SK-N-SH treated with all-trans-retinoic acid at 6 μM for 48 hours (cell line): ENCODE measurements at regions not wholly inside any gene's neighbourhood (a gene's known extent, or its start where the extent isn't known, plus 50 kb on each side); places are given as distances from the start of the nearest gene placed in this dataset.
"Not testable (repeated sequence)": the region's sequence is repeated elsewhere in the genome, so short reads cannot be mapped to it uniquely, and the experiment has no call there.

Source experiments
- ATAC-seq: fragments of 200-7000 bp; cut with Tn5 transposase; 3 replicates; pipeline ENCODE4 v1.9.1; 2020; ENCODE audit warnings: mild to moderate bottlenecking, moderate library complexity
- ARNTL ChIP-seq: fragments of 450-650 bp; formaldehyde crosslinking; IDR thresholded peaks from 2 replicates; pipeline ENCODE4 v1.5.0; 2020; ENCODE audit warnings: low read depth, mild to moderate bottlenecking, moderate library complexity, borderline replicate concordance
- CSDC2 ChIP-seq: fragments of 250-450 bp; sonication (Bioruptor Pico); IDR thresholded peaks from 2 replicates; pipeline ENCODE4 v1.5.0; 2020; ENCODE audit warnings: mild to moderate bottlenecking, moderate library complexity
- ESRRG ChIP-seq: fragments of 250-450 bp; sonication (Bioruptor Pico); IDR thresholded peaks from 2 replicates; pipeline ENCODE4 v1.6.1; 2021; ENCODE audit warnings: mild to moderate bottlenecking
- GLIS3 ChIP-seq: fragments of 250-450 bp; sonication (Bioruptor Pico); IDR thresholded peaks from 2 replicates; pipeline ENCODE4 v1.5.0; 2020; ENCODE audit warnings: mild to moderate bottlenecking, moderate library complexity
- ISL1 ChIP-seq: fragments of 250-450 bp; sonication (Bioruptor Pico); IDR thresholded peaks from 2 replicates; pipeline ENCODE4 v2.1.2; 2022; ENCODE audit warnings: mild to moderate bottlenecking, moderate library complexity
- OSR1 ChIP-seq: fragments of 250-450 bp; sonication (Bioruptor Pico); IDR thresholded peaks from 2 replicates; pipeline ENCODE4 v1.8.0; 2022; ENCODE audit warnings: moderate library complexity, mild to moderate bottlenecking, inconsistent platforms
- POU6F1 ChIP-seq: fragments of 250-450 bp; sonication (Bioruptor Pico); IDR thresholded peaks from 2 replicates; pipeline ENCODE4 v1.8.0; 2021; ENCODE audit warnings: low read depth, mild to moderate bottlenecking, moderate library complexity, borderline replicate concordance
- PPARA ChIP-seq: fragments of 250-450 bp; sonication (Bioruptor Pico); IDR thresholded peaks from 2 replicates; pipeline ENCODE4 v1.5.0; 2020; ENCODE audit warnings: mild to moderate bottlenecking, borderline replicate concordance
- RARB ChIP-seq: fragments of 250-450 bp; sonication (Bioruptor Pico); IDR thresholded peaks from 2 replicates; pipeline ENCODE4 v1.8.0; 2021; ENCODE audit warnings: mild to moderate bottlenecking, moderate library complexity
- SNAI2 ChIP-seq: fragments of 250-450 bp; sonication (Bioruptor Pico); IDR thresholded peaks from 2 replicates; pipeline ENCODE4 v1.5.0; 2020; ENCODE audit warnings: mild to moderate bottlenecking, moderate library complexity
- TCF4 ChIP-seq: fragments of 250-450 bp; sonication (Bioruptor Pico); IDR thresholded peaks from 2 replicates; pipeline ENCODE4 v1.8.0; 2021; ENCODE audit warnings: mild to moderate bottlenecking, moderate library complexity, borderline replicate concordance
- TOX ChIP-seq: fragments of 250-450 bp; sonication (Bioruptor Pico); IDR thresholded peaks from 2 replicates; pipeline ENCODE4 v1.8.0; 2021; ENCODE audit warnings: mild to moderate bottlenecking, moderate library complexity, borderline replicate concordance
- ZFP3 ChIP-seq: fragments of 250-450 bp; sonication (Bioruptor Pico); IDR thresholded peaks from 2 replicates; pipeline ENCODE4 v1.5.0; 2020; ENCODE audit warnings: mild to moderate bottlenecking, moderate library complexity
- ZFP30 ChIP-seq: fragments of 450-650 bp; formaldehyde crosslinking; IDR thresholded peaks from 2 replicates; pipeline ENCODE4 v1.5.0; 2022; ENCODE audit warnings: mild to moderate bottlenecking, moderate library complexity
- ZNF8 ChIP-seq: fragments of 450-650 bp; formaldehyde crosslinking; IDR thresholded peaks from 2 replicates; pipeline ENCODE4 v1.5.0; 2020; ENCODE audit warnings: mild to moderate bottlenecking, moderate library complexity
- TF ChIP-seq, protein P1 (sequence below): fragments of 250-450 bp; sonication (Bioruptor Pico); IDR thresholded peaks from 2 replicates; pipeline ENCODE4 v1.5.1; 2020; ENCODE audit warnings: low read depth, mild to moderate bottlenecking, moderate library complexity
- TF ChIP-seq, protein P2 (sequence below): fragments of 250-450 bp; sonication (Bioruptor Pico); IDR thresholded peaks from 2 replicates; pipeline ENCODE4 v1.5.1; 2021; ENCODE audit warnings: mild to moderate bottlenecking, moderate library complexity
- TF ChIP-seq, protein P3 (sequence below): fragments of 250-450 bp; sonication (Bioruptor Pico); IDR thresholded peaks from 2 replicates; pipeline ENCODE4 v1.5.0; 2020; ENCODE audit warnings: mild to moderate bottlenecking, moderate library complexity

DNA sequence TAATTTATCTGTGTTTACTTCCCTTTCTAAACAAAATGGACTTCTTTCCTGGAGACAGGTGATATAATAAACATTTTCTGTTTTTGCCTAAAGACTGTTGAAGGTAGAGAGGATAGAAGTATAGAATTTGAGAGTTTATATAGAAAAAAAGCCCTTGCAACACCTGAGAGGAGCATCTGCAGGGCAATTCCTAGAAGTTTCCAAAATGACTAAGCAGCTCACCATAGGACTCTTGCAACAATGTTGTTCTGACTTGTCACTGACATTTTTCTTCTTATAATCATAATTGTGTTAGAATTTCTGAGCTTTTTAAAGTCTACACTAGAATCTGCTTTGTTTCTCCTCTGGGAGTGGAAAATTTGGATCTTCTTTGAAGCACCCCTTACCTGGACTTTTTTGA lies 216.8 kb downstream of the TUSC1 start (continued):
- TF ChIP-seq CSDC2 (CRISPR knock-in tag) (no peak), ISL1 (no peak)

DNA sequence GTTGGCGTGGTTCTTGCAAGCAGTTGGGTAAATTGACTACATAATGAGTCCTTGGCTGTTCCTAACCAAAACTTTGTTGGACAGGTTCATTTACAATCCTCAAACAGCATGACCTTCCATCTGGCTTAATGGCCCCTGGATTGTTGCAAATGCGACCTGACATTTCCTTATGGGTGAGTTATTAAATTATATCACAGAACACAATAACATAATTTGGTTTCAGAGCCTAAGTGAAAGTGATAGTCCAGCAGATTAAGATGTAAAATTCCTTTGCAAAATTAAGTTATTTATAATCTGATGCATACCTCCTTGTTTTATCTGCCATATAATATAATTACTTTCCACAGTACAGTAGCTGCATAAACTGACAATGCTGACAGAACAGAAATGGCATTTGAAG lies 224.4 kb downstream of the TUSC1 start:
- no peak for ATAC-seq
- no peak for TF ChIP-seq ARNTL
- no peak for TF ChIP-seq ZFP30
- no peak; the same call in 1 of the 2 replicates for TF ChIP-seq POU6F1 (CRISPR knock-in tag)
- 0 out of 2 replicates have a peak, but pooled peaks have one; percentile 43 for TF ChIP-seq SNAI2 (CRISPR knock-in tag)
- TF ChIP-seq, protein P1, sequence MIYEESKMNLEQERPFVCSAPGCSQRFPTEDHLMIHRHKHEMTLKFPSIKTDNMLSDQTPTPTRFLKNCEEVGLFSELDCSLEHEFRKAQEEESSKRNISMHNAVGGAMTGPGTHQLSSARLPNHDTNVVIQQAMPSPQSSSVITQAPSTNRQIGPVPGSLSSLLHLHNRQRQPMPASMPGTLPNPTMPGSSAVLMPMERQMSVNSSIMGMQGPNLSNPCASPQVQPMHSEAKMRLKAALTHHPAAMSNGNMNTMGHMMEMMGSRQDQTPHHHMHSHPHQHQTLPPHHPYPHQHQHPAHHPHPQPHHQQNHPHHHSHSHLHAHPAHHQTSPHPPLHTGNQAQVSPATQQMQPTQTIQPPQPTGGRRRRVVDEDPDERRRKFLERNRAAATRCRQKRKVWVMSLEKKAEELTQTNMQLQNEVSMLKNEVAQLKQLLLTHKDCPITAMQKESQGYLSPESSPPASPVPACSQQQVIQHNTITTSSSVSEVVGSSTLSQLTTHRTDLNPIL (CRISPR knock-in tag), result peak; percentile 61; the same call in 1 of the 2 replicates
- no peak for TF ChIP-seq PPARA (CRISPR knock-in tag)
- TF ChIP-seq TCF4 (CRISPR knock-in tag), result peak; percentile 82
- TF ChIP-seq, protein P2, sequence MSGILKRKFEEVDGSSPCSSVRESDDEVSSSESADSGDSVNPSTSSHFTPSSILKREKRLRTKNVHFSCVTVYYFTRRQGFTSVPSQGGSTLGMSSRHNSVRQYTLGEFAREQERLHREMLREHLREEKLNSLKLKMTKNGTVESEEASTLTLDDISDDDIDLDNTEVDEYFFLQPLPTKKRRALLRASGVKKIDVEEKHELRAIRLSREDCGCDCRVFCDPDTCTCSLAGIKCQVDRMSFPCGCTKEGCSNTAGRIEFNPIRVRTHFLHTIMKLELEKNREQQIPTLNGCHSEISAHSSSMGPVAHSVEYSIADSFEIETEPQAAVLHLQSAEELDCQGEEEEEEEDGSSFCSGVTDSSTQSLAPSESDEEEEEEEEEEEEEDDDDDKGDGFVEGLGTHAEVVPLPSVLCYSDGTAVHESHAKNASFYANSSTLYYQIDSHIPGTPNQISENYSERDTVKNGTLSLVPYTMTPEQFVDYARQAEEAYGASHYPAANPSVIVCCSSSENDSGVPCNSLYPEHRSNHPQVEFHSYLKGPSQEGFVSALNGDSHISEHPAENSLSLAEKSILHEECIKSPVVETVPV (CRISPR knock-in tag), result peak; percentile 61; the same call in 1 of the 2 replicates
- TF ChIP-seq ZNF8 (CRISPR knock-in tag), result peak; percentile 44; the same call in 1 of the 2 replicates
- TF ChIP-seq, protein P3, sequence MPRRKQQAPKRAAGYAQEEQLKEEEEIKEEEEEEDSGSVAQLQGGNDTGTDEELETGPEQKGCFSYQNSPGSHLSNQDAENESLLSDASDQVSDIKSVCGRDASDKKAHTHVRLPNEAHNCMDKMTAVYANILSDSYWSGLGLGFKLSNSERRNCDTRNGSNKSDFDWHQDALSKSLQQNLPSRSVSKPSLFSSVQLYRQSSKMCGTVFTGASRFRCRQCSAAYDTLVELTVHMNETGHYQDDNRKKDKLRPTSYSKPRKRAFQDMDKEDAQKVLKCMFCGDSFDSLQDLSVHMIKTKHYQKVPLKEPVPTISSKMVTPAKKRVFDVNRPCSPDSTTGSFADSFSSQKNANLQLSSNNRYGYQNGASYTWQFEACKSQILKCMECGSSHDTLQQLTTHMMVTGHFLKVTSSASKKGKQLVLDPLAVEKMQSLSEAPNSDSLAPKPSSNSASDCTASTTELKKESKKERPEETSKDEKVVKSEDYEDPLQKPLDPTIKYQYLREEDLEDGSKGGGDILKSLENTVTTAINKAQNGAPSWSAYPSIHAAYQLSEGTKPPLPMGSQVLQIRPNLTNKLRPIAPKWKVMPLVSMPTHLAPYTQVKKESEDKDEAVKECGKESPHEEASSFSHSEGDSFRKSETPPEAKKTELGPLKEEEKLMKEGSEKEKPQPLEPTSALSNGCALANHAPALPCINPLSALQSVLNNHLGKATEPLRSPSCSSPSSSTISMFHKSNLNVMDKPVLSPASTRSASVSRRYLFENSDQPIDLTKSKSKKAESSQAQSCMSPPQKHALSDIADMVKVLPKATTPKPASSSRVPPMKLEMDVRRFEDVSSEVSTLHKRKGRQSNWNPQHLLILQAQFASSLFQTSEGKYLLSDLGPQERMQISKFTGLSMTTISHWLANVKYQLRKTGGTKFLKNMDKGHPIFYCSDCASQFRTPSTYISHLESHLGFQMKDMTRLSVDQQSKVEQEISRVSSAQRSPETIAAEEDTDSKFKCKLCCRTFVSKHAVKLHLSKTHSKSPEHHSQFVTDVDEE, result peak; percentile 87
- no peak for TF ChIP-seq RARB (CRISPR knock-in tag)
- TF ChIP-seq ZFP3, result peak; percentile 67; the same call in 1 of the 2 replicates
- peak; percentile 85 for TF ChIP-seq GLIS3 (CRISPR knock-in tag)
- 0 out of 2 replicates have a peak, but pooled peaks have one; percentile 17 for TF ChIP-seq ESRRG (CRISPR knock-in tag)
- peak; percentile 94 for TF ChIP-seq ISL1

DNA sequence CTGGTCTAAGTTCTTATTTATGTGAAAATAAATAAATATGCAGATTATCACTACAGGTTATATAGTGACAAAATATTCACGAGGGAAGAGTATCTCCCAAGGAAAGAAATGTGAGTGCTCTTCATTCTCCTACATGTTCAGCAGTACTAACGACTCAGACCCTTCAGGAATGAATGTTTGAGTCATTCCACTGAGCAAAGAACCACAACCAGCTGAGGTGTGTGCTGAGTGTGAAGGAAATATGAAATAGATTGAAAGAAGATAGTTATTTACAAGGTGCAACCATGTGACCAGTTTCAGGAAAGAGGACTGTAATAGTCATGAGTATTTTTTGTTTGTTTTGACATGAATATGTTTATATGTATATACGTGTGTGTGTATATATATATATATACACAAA lies 228.7 kb downstream of the TUSC1 start:
- TF ChIP-seq, protein P2 (CRISPR knock-in tag), result no peak
- no peak for TF ChIP-seq PPARA (CRISPR knock-in tag)
- no peak for TF ChIP-seq ZFP3
- no peak for TF ChIP-seq ARNTL
- TF ChIP-seq GLIS3 (CRISPR knock-in tag), result no peak
- no peak for TF ChIP-seq CSDC2 (CRISPR knock-in tag)
- TF ChIP-seq OSR1 (CRISPR knock-in tag), result no peak
- TF ChIP-seq, protein P3, result no peak
- TF ChIP-seq ZFP30, result no peak
- TF ChIP-seq TOX (CRISPR knock-in tag), result no peak
- TF ChIP-seq RARB (CRISPR knock-in tag), result no peak
- TF ChIP-seq, protein P1 (CRISPR knock-in tag), result no peak
- TF ChIP-seq TCF4 (CRISPR knock-in tag), result no peak
- no peak for TF ChIP-seq ESRRG (CRISPR knock-in tag)
- TF ChIP-seq ZNF8 (CRISPR knock-in tag), result no peak
- ATAC-seq, result no peak

- not testable (repeated sequence) for ATAC-seq
These were observed 232.5 kb downstream of the TUSC1 start for GRCh38 chr9:25445721-25446120.
